HepG2 (cell line): ENCODE measurements at regions not wholly inside any gene's neighbourhood (a gene's known extent, or its start where the extent isn't known, plus 50 kb on each side); places are given as distances from the start of the nearest gene placed in this dataset.
A peak's percentile ranks its signal among the peaks of the same experiment; 100 is the strongest.

Experiments
- CHD4 ChIP-seq: fragments of 200-600 bp; sonication (generic); IDR thresholded peaks from 2 replicates; pipeline ENCODE4 v1.7.0; 2017; ENCODE audit warnings: mild to moderate bottlenecking, low read length, borderline replicate concordance
- DDIT3 ChIP-seq: sonication (generic); formaldehyde crosslinking; IDR thresholded peaks from 2 replicates; pipeline ENCODE4 v1.4.0; 2020; ENCODE audit warnings: mild to moderate bottlenecking, missing genetic modification reagents
- ISX ChIP-seq: sonication (generic); formaldehyde crosslinking; conservative IDR thresholded peaks from 2 replicates; pipeline ENCODE4 v1.5.0; 2020; ENCODE audit warnings: missing genetic modification reagents
- MIER3 ChIP-seq: IDR thresholded peaks from 2 replicates; pipeline ENCODE4 v1.6.1; 2016; ENCODE audit warnings: missing compliant biosample characterization, borderline replicate concordance
- PLRG1 ChIP-seq: fragments of 450-650 bp; conservative IDR thresholded peaks from 2 replicates; pipeline ENCODE4 v1.6.1; 2016
- RBM22 ChIP-seq: fragments of 200-400 bp; formaldehyde crosslinking; optimal IDR thresholded peaks from 2 replicates; pipeline ENCODE3; 2017; ENCODE audit warnings: mild to moderate bottlenecking, low read length, moderate library complexity
- SCMH1 ChIP-seq: sonication (generic); formaldehyde crosslinking; IDR thresholded peaks from 2 replicates; pipeline ENCODE4 v1.9.0; 2021; ENCODE audit warnings: missing genetic modification reagents, mild to moderate bottlenecking, borderline replicate concordance
- SMC3 ChIP-seq: IDR thresholded peaks from 2 replicates; pipeline ENCODE4 v1.6.1; 2011; ENCODE audit warnings: low read length, improper control_type of control experiment
- XBP1 ChIP-seq: sonication (generic); formaldehyde crosslinking; IDR thresholded peaks from 2 replicates; pipeline ENCODE4 v1.5.0; 2020; ENCODE audit warnings: missing genetic modification reagents
- ZBTB42 ChIP-seq: sonication (generic); formaldehyde crosslinking; IDR thresholded peaks from 2 replicates; pipeline ENCODE4 v1.5.0; 2020; ENCODE audit warnings: mild to moderate bottlenecking, missing genetic modification reagents
- ZNF124 ChIP-seq: sonication (generic); formaldehyde crosslinking; IDR thresholded peaks from 2 replicates; pipeline ENCODE4 v1.4.0; 2020; ENCODE audit warnings: missing genetic modification reagents
- ZNF3 ChIP-seq: IDR thresholded peaks from 2 replicates; pipeline ENCODE4 v1.7.0; 2017; ENCODE audit warnings: inconsistent platforms
- ZNF503 ChIP-seq: sonication (generic); formaldehyde crosslinking; IDR thresholded peaks from 2 replicates; pipeline ENCODE4 v1.4.0; 2020; ENCODE audit warnings: missing genetic modification reagents
- ZNF619 ChIP-seq: sonication (generic); formaldehyde crosslinking; IDR thresholded peaks from 2 replicates; pipeline ENCODE4 v1.4.0; 2020; ENCODE audit warnings: mild to moderate bottlenecking, missing genetic modification reagents
- TF ChIP-seq, protein P1 (sequence below): sonication (generic); formaldehyde crosslinking; IDR thresholded peaks from 2 replicates; pipeline ENCODE4 v1.4.0; 2020; ENCODE audit warnings: missing genetic modification reagents, borderline replicate concordance
- TF ChIP-seq, protein P2 (sequence below): sonication (generic); formaldehyde crosslinking; IDR thresholded peaks from 2 replicates; pipeline ENCODE4 v1.5.0; 2020; ENCODE audit warnings: mild to moderate bottlenecking, missing genetic modification reagents, moderate library complexity
- TF ChIP-seq, protein P3 (sequence below): sonication (generic); formaldehyde crosslinking; IDR thresholded peaks from 2 replicates; pipeline ENCODE4 v1.8.1; 2022; ENCODE audit warnings: mild to moderate bottlenecking, missing genetic modification reagents
- TF ChIP-seq, protein P4 (sequence below): sonication (generic); formaldehyde crosslinking; IDR thresholded peaks from 2 replicates; pipeline ENCODE4 v1.4.0; 2020; ENCODE audit warnings: missing genetic modification reagents

GRCh38 chr15:67945951-67946700, 106.3 kb upstream of the RNU6-1 start (continued):
- TF ChIP-seq, protein P1, sequence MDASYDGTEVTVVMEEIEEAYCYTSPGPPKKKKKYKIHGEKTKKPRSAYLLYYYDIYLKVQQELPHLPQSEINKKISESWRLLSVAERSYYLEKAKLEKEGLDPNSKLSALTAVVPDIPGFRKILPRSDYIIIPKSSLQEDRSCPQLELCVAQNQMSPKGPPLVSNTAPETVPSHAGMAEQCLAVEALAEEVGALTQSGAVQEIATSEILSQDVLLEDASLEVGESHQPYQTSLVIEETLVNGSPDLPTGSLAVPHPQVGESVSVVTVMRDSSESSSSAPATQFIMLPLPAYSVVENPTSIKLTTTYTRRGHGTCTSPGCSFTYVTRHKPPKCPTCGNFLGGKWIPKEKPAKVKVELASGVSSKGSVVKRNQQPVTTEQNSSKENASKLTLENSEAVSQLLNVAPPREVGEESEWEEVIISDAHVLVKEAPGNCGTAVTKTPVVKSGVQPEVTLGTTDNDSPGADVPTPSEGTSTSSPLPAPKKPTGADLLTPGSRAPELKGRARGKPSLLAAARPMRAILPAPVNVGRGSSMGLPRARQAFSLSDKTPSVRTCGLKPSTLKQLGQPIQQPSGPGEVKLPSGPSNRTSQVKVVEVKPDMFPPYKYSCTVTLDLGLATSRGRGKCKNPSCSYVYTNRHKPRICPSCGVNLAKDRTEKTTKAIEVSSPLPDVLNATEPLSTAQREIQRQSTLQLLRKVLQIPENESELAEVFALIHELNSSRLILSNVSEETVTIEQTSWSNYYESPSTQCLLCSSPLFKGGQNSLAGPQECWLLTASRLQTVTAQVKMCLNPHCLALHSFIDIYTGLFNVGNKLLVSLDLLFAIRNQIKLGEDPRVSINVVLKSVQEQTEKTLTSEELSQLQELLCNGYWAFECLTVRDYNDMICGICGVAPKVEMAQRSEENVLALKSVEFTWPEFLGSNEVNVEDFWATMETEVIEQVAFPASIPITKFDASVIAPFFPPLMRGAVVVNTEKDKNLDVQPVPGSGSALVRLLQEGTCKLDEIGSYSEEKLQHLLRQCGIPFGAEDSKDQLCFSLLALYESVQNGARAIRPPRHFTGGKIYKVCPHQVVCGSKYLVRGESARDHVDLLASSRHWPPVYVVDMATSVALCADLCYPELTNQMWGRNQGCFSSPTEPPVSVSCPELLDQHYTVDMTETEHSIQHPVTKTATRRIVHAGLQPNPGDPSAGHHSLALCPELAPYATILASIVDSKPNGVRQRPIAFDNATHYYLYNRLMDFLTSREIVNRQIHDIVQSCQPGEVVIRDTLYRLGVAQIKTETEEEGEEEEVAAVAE = no peak
- TF ChIP-seq MIER3 (CRISPR knock-in tag) (peak; percentile 85), DDIT3 (CRISPR knock-in tag) (no peak), ZBTB42 (no peak), ZNF619 (CRISPR knock-in tag) (peak; percentile 76; the same call in 1 of the 2 replicates), XBP1 (CRISPR knock-in tag) (no peak), SMC3 (no peak), ZNF124 (no peak; the same call in 1 of the 2 replicates), PLRG1 (no peak), ZNF3 (no peak), ZNF503 (CRISPR knock-in tag) (no peak), SCMH1 (CRISPR knock-in tag) (no peak), CHD4 (no peak), RBM22 (no peak), ISX (no peak)
- TF ChIP-seq, protein P2, sequence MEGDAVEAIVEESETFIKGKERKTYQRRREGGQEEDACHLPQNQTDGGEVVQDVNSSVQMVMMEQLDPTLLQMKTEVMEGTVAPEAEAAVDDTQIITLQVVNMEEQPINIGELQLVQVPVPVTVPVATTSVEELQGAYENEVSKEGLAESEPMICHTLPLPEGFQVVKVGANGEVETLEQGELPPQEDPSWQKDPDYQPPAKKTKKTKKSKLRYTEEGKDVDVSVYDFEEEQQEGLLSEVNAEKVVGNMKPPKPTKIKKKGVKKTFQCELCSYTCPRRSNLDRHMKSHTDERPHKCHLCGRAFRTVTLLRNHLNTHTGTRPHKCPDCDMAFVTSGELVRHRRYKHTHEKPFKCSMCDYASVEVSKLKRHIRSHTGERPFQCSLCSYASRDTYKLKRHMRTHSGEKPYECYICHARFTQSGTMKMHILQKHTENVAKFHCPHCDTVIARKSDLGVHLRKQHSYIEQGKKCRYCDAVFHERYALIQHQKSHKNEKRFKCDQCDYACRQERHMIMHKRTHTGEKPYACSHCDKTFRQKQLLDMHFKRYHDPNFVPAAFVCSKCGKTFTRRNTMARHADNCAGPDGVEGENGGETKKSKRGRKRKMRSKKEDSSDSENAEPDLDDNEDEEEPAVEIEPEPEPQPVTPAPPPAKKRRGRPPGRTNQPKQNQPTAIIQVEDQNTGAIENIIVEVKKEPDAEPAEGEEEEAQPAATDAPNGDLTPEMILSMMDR (CRISPR knock-in tag) = 0 out of 2 replicates have a peak, but pooled peaks have one; percentile 6
- TF ChIP-seq, protein P3, sequence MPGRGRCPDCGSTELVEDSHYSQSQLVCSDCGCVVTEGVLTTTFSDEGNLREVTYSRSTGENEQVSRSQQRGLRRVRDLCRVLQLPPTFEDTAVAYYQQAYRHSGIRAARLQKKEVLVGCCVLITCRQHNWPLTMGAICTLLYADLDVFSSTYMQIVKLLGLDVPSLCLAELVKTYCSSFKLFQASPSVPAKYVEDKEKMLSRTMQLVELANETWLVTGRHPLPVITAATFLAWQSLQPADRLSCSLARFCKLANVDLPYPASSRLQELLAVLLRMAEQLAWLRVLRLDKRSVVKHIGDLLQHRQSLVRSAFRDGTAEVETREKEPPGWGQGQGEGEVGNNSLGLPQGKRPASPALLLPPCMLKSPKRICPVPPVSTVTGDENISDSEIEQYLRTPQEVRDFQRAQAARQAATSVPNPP (CRISPR knock-in tag) = 0 out of 2 replicates have a peak, but pooled peaks have one; percentile 25
- TF ChIP-seq, protein P4, sequence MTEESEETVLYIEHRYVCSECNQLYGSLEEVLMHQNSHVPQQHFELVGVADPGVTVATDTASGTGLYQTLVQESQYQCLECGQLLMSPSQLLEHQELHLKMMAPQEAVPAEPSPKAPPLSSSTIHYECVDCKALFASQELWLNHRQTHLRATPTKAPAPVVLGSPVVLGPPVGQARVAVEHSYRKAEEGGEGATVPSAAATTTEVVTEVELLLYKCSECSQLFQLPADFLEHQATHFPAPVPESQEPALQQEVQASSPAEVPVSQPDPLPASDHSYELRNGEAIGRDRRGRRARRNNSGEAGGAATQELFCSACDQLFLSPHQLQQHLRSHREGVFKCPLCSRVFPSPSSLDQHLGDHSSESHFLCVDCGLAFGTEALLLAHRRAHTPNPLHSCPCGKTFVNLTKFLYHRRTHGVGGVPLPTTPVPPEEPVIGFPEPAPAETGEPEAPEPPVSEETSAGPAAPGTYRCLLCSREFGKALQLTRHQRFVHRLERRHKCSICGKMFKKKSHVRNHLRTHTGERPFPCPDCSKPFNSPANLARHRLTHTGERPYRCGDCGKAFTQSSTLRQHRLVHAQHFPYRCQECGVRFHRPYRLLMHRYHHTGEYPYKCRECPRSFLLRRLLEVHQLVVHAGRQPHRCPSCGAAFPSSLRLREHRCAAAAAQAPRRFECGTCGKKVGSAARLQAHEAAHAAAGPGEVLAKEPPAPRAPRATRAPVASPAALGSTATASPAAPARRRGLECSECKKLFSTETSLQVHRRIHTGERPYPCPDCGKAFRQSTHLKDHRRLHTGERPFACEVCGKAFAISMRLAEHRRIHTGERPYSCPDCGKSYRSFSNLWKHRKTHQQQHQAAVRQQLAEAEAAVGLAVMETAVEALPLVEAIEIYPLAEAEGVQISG (CRISPR knock-in tag) = peak; percentile 59; the same call in 1 of the 2 replicates
